ENCODE measurements at regions not wholly inside any gene's neighbourhood (a gene's known extent, or its start where the extent isn't known, plus 50 kb on each side); places are given as distances from the start of the nearest gene placed in this dataset.

DNA sequence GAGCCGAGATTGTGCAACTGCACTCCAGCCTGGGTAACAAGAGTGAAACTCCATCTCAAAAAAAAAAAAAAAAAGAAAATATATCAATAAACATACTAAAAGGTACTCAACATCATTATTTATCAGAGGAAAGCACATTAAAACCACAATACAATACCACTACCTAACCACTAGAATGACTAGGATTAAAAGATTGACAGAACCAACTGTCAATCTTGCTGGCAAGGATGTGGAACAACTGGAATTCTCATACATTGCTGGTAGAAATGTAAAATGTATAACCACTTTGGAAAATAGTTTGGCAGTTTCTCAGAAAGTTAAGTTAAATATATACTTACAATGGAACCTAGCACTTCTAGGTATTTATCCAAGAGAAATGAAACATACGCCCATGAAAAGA, 88.6 kb downstream of the B3GNT2 start:
- TF ChIP-seq, protein P1, sequence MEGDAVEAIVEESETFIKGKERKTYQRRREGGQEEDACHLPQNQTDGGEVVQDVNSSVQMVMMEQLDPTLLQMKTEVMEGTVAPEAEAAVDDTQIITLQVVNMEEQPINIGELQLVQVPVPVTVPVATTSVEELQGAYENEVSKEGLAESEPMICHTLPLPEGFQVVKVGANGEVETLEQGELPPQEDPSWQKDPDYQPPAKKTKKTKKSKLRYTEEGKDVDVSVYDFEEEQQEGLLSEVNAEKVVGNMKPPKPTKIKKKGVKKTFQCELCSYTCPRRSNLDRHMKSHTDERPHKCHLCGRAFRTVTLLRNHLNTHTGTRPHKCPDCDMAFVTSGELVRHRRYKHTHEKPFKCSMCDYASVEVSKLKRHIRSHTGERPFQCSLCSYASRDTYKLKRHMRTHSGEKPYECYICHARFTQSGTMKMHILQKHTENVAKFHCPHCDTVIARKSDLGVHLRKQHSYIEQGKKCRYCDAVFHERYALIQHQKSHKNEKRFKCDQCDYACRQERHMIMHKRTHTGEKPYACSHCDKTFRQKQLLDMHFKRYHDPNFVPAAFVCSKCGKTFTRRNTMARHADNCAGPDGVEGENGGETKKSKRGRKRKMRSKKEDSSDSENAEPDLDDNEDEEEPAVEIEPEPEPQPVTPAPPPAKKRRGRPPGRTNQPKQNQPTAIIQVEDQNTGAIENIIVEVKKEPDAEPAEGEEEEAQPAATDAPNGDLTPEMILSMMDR (IDR thresholded peaks at IDR 0.05) = no peak
- TF ChIP-seq POLR2A (IDR thresholded peaks at IDR 0.05) = no peak

Measured in uterus (tissue), 2 donors.